ENCODE measurements at regions not wholly inside any gene's neighbourhood (a gene's known extent, or its start where the extent isn't known, plus 50 kb on each side); places are given as distances from the start of the nearest gene placed in this dataset.

DNA sequence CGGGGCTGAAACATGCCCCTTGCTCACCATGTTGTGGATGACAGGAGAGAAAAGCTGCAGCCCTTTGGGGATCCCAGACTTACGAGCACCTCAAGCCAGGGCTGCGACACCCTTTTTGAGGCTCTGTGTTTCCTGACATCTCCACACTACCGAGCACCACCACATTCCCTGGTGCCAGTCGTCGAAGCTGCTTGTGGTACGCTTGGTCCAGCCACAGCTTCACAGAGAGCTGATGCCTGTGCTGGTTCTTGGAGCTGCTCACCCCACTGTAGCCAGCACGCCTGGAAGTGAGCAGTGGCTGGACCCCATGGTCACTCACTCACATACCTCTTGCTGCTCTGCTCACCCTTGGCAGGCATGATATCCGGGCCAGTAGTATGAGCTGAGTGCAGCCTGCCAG lies 367.5 kb downstream of the SLITRK6 start:
- in situ Hi-C loops (cut with MboI; ENCODE audit: low pct_unique_long_range_greater_than_20kb, low sequenced_read_pairs), result no loop called here
- DNase-seq, result no peak

DNA sequence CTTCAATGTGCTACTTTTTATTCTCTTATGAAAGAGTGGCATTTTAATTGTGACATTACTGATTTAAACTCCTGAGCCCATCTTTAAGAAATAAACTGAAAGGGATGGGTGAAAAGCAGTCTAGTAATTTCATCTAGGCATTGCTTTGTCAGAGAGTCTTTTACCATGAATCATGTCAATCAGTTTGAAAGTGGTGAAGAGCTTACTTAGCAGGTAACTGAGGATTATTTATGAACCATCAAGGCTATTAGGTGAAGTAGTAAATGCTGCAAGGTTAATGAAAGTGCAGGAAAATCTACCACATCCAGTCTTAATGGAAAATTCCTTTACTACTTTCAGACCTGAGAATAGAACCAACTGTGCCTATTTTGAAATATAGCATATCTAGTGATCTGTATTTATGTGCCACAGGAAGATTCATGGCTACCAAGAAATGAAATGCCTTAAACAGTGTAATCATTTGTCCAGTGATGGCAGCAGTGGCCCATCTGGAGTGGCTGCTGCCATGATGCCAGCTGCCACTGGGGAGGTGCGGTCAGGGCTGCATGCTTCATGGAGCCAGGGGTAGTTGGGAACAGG lies 368.9 kb downstream of the SLITRK6 start:
- no peak for DNase-seq
- in situ Hi-C loops (cut with MboI; ENCODE audit: low pct_unique_long_range_greater_than_20kb, low sequenced_read_pairs), result no loop called here

DNA sequence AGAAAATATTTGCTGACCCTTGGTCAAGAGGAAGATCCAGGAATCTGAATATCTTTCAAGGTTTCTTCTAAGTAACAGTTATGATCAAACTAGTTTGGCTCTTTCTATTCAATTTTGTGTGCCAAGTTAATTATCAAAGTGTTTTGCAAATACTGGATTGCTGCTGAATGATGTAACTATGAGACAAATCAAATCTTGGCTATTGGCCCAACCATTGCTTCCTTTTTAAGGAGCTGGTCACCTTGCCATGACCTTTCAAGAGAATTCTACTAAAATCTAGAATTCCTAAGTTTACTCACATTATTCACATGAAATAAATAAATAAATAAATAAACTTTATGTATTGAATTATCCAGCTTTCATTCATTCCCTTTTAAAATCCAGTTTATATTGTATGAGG lies 371.8 kb downstream of the SLITRK6 start:
- no peak for DNase-seq
- in situ Hi-C loops (cut with MboI; ENCODE audit: low pct_unique_long_range_greater_than_20kb, low sequenced_read_pairs), result no loop called here

DNA sequence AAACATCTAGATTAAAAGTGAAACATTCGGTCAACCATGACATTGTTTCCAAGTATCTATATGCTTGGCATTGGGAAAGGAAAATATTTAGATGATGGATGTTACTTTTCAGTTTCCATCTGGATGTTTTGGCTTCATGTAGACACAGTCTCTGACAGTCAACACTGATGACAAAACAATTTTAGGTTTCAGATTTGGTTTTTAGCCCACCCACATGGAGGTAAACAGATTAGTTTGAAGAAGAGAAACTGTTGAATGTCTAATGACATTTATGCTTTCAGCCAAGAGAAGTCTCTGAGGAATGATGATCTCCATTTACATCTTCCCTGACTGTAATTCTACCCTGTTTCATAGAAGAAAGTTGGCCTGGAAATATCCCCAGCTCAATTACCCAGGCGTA lies 379.1 kb downstream of the SLITRK6 start:
- DNase-seq, result no peak
- in situ Hi-C loops (cut with MboI; ENCODE audit: low pct_unique_long_range_greater_than_20kb, low sequenced_read_pairs), result no loop called here

DNA sequence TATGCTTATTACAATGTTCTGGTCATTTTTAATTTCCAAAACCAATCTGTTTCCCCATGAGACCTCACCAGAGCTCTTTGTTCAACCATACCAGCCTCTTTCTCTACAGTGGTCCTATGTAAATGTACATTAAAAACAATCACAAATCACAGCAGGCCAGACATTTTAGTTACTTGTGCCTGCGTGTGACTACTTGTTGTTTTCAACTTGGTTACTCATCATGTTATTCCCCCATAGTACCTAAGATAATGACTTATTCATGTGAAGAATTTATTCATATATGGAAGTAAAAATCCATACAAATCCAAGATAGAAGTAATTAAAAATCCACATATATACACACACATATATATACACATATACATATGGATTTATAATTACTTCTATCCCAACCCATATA lies 379.6 kb downstream of the SLITRK6 start:
- in situ Hi-C loops (cut with MboI; ENCODE audit: low pct_unique_long_range_greater_than_20kb, low sequenced_read_pairs), result no loop called here
- DNase-seq, result no peak

DNA sequence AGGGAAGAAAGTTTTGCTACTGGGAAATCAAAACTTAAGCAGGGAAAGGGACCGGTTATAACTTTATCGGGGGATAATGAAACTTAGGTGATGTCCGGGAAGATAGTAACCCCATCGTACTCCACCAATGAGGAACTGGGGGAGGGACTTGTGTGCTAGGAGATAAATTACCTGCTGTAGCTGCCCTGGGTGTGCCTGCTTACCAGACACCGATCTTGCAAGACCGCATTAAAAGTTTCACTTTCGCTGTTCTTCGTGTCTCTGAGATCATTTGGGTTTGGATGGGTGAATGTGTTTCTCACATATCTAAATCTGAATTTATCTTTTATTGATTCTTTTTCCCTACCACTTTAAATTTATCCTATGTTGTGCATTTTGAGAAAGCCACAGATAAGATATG lies 381.4 kb downstream of the SLITRK6 start:
- DNase-seq, result no peak
- in situ Hi-C loops (cut with MboI; ENCODE audit: low pct_unique_long_range_greater_than_20kb, low sequenced_read_pairs), result no loop called here

DNA sequence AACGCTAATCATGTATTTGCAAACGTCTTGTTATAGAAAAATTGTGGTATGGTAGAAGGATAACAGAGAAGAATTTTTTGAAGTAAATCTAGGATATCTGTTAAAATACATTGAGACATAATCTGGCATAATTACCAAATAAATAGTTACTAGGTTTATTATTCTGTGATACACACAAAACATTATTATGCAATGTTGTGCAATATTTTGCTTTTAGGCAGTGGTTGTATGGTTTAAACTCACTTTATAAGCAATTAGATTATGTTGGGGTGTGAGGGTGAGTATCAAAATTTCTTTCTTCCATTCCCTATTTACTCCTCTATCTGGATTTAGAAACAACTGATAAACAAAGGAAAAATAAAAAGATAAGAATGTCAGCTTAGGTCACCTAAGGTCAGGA lies 385.6 kb downstream of the SLITRK6 start:
- in situ Hi-C loops (cut with MboI; ENCODE audit: low pct_unique_long_range_greater_than_20kb, low sequenced_read_pairs), result no loop called here
- no peak for DNase-seq

DNA sequence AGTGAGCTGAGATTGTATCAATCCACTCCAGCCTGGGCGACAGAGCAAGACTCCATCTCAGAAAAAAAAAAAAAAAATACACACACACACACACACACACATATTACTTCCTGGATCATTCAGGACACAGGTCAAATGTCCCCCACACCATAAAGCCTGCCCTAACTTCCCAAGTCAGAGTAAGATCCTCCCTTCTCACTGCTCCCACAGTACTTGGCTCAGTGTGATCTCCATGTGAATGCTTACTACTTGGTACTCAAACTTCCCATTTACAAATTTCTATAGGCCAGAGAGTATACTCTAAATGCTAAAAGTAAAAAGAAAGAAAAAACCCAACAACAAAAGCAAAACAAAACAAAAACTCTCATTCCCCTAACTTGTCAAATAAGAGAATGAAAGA lies 386.8 kb downstream of the SLITRK6 start:
- in situ Hi-C loops (cut with MboI; ENCODE audit: low pct_unique_long_range_greater_than_20kb, low sequenced_read_pairs), result no loop called here
- no peak for DNase-seq

DNA sequence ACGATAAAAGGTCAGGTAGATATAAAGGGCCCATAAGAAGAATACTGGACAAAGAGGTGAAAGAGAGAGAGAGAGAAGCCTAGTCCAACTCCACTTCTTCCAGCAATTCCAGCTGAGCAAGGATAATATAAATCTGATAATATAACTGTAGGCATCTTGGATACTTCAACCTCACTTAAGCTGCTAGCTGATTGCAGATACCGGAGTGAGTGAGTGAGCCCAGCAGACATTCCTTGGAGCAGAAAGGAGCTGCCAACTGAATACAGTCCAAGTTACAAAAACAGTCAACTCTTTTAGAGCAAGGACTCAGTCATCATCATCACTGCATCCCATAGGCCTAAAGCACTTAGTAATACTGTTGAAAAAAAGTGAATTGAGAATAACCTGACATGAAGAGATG lies 387.6 kb downstream of the SLITRK6 start:
- no peak for DNase-seq
- in situ Hi-C loops (cut with MboI; ENCODE audit: low pct_unique_long_range_greater_than_20kb, low sequenced_read_pairs), result no loop called here

DNA sequence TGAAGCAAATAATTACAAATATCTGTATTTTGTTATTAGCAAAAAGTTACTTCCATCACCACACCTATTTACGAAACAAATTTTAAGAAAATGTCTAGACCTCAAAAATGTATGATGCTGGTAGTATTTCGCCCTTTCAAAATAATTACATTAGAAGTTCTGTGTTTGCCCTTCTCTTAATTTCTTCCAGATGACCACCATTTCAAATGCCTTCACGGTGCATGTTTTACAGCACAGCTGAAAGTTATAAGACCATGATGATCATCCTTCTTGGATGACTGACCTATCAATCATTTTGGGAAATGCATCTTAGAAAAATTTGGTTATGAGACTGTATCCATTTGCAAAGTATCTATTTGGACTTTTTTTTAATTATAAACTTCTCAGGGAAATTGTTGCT lies 390.8 kb downstream of the SLITRK6 start:
- in situ Hi-C loops (cut with MboI; ENCODE audit: low pct_unique_long_range_greater_than_20kb, low sequenced_read_pairs), result no loop called here
- DNase-seq, result no peak

DNA sequence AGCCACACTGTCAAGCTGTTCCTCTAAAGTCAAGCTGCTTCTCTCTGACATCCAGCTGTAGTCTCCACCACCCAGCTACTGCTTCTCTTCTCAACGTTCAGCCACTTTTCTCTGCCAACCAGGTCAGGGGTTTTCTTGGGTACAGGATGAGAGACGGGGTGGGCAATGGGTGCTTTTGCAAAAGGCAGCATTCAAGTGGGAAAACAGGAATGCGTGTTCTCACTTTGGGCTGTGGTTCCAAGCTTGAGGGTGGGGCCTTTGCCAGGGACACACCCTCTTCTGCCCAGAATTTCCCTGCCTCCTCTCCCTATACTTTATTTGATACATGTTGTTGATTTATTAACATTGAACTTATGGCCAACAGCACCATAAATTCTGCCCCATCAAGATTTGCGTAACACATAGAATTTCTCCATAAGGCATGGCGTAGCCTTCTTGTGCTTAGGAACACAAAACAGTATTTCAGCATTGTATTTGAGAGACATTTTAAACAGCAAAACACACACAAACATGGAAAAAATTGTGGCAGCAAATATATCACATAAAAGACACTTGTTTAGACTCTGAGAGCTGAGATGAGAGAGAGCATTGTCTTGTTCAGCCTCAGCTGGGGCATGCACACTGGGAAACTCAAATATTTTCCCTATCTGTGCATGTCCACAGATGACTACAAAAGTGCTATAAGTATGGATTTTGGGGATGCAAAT lies 392.8 kb downstream of the SLITRK6 start:
- DNase-seq, result no peak
- in situ Hi-C loops (cut with MboI; ENCODE audit: low pct_unique_long_range_greater_than_20kb, low sequenced_read_pairs), result no loop called here

DNA sequence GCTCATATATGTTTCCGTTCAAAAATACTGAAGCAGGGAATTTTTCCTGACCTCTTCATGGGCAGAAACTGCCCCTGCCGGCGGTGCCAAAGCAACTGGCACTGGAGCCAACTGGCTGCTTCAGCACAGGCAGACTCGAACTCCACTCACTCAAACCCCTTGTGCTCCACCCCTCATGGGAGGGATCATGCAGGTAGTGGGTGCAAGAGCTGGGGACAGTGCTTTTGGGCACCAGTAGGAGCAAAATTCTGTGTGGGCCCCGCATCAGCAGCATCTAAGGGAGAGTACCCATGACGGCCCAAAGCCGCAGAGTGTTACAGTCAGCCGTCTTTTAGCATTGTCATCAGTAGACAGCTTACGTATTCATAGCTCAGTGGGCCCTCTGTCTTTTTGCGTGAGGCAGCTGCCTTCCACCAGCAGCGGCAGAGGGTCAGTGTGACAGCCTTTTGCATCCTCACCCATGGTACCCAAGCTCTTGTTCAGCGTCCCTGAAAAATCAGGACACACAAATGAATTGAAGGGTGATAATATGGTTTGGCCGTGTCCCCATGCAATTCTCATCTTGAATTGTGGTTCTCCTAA lies 393.8 kb downstream of the SLITRK6 start:
- no peak for DNase-seq
- in situ Hi-C loops (cut with MboI; ENCODE audit: low pct_unique_long_range_greater_than_20kb, low sequenced_read_pairs), result no loop called here

DNA sequence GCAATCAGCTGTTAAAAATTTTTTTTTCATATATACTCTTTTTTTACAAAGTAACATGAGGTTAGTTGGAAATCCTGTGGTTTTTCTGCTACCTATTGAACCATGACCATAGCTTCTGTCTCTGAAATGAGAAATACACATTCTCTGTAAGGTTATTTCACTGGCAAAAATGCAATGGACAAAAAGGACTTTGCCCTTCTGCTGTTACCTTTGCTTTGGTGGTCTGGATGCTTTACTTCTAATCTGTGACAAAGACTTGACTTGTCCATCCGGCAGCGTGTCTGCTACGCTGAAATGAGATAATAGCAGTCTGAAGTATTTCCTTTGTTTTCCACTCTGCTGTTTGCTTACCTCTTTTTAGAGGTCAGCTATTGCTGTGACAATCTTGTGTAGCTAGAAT lies 412.8 kb downstream of the SLITRK6 start:
- in situ Hi-C loops (cut with MboI; ENCODE audit: low pct_unique_long_range_greater_than_20kb, low sequenced_read_pairs), result no loop called here
- DNase-seq, result no peak

DNA sequence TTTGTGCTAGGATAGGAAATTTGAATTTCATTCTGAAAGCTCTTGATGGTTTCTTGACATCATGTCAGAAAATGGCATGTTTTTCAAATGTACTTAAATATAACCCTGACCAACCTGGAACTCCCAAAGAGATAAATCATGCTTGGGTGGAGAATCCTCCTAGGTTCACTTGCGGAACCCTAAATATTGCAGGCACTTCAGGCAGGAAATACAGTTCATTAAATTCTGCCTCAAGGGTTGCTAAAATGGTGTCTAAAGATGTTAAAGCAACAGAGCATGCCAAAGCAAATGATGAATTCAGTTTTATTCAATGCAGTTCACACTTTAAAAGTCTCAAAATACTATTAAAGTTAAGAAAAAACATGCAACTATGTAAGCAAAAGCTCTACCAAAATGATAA lies 415.9 kb downstream of the SLITRK6 start:
- in situ Hi-C loops (cut with MboI; ENCODE audit: low pct_unique_long_range_greater_than_20kb, low sequenced_read_pairs), result no loop called here
- no peak for DNase-seq

DNA sequence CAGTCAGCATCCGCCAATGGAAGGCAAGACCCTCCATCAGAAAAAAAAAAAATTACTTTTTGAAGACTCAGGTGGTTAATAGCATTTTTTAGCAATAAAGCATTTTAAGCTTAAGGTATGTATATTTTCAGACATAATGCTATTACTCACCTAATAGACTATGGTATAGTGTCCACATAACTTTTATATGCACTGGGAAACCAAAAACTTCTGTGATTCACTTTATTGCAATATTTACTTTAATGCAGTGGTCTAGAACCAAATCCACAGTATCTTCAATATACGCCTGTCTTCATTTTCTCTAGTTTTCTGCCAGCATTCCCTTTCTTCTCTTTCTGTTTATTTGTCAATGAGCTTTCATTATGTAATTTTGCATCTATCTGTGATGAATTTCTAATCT lies 418.1 kb downstream of the SLITRK6 start:
- in situ Hi-C loops (cut with MboI; ENCODE audit: low pct_unique_long_range_greater_than_20kb, low sequenced_read_pairs), result no loop called here
- no peak for DNase-seq

DNA sequence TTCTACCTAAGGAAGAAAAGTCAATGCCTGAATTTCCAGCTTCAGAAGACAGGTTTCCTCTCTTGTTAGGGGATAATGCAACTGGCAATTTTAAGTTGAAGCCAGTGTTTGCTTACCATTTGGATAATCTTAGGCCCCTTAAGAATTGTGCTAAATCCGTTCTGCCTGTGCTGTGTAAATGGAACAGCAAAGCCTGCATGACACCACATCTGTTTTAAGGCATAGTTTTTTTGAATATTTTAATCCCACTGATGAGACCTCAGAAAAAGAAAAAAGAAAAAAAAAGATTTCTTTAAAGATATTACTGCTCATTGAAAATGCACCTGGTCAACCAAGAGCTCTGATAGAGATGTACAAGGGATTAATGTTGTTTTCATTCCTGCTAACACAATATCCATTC lies 419.2 kb downstream of the SLITRK6 start:
- in situ Hi-C loops (cut with MboI; ENCODE audit: low pct_unique_long_range_greater_than_20kb, low sequenced_read_pairs), result no loop called here
- DNase-seq, result no peak

DNA sequence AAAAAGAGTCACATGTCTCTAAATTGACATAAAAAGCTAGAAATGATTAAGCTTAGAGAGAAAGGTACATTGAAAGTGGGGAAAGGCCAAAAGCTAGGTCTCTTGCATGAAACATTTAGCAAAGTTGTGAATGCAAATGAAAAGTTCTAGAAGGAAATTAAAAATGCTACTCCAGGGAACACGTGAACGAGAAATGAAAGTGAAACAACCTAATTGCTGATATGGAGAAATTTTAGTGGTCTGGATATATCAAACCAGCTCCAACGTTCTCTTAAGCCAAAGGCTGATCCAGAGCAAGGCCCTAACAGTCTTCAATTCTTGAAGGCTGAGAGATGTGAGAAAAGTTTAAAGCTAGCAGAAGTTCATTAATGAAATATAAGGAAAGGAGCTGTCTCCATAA lies 419.8 kb downstream of the SLITRK6 start:
- no peak for DNase-seq
- in situ Hi-C loops (cut with MboI; ENCODE audit: low pct_unique_long_range_greater_than_20kb, low sequenced_read_pairs), result no loop called here

DNA sequence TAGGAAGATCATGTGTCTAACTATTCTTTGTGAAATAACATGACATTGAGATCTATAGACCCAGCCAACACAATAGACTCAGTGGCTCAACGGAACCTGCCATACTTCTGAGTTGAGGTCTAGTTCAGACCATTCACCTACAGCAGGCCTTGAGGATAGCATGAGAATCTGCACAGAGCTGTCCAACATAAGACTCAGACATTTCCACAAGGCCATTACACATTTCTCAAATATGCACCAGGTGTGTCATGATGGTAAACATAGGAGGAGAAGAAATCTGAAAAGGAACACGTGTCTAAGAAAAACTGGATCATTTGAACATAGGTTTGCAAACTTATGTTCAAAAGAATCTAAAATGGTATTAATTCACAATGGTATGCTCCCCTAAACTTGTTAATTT lies 421.4 kb downstream of the SLITRK6 start:
- DNase-seq, result no peak
- in situ Hi-C loops (cut with MboI; ENCODE audit: low pct_unique_long_range_greater_than_20kb, low sequenced_read_pairs), result no loop called here

DNA sequence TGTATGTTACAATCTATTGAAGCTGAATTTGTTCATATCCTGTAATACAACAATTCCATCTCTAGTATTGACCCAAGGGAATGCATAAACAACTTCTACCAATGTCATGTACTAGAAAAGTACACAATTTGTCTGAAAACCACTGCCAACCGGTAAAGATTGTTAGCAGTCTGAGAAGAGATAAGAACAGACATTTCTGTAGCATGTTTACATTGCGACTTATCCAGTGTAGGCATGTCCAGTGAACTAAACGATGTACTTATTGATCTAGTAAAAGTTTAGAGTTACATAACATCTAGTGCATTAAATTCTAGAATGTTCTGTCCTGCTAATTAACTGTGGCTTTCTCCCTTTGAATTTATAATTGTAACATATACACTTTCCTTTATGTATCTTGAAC lies 425.9 kb downstream of the SLITRK6 start:
- in situ Hi-C loops (cut with MboI; ENCODE audit: low pct_unique_long_range_greater_than_20kb, low sequenced_read_pairs), result no loop called here

DNA sequence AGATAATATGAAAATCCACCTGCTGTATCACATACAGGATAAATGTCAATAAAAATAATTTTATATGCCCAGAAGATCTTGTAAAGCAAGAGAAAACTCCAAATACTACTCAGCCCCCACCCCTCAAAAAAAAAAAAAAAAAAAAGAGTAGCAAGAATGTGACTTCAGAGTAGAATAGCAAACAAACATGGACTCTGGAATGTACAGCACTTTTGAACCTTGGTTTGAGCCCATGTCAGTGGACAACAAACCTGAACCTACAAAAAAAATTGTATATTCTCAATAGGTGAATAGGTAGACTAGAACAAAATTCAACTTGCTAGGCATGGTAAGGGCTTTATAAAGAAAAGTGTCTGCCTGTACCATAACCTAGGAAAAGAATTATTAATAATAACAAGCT lies 428.0 kb downstream of the SLITRK6 start:
- no peak for DNase-seq
- in situ Hi-C loops (cut with MboI; ENCODE audit: low pct_unique_long_range_greater_than_20kb, low sequenced_read_pairs), result no loop called here

More for the DNA sequence above, 425.9 kb downstream of the SLITRK6 start:
- DNase-seq, result no peak

DNA sequence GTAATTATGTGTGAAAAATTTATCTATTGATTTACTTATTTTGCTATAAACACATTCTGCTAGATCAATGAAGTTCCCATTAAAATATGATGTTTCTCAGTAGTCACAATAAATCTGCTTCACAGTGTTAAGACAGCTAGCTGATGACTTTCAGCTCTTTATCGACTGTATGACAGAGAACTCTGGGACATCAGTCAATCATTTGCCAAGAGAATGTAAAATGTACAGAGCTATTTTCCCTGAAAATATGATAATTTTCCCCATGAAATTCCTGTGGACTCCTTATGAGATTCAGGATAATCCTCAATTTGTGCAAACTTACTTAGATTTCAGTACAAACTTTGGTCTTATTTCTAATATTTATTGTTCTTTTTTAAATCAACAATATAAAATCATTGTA lies 430.5 kb downstream of the SLITRK6 start:
- in situ Hi-C loops (cut with MboI; ENCODE audit: low pct_unique_long_range_greater_than_20kb, low sequenced_read_pairs), result no loop called here
- no peak for DNase-seq

All from KBM-7 (cell line).